GM06990 (cell line): ENCODE measurements at regions not wholly inside any gene's neighbourhood (a gene's known extent, or its start where the extent isn't known, plus 50 kb on each side); places are given as distances from the start of the nearest gene placed in this dataset.

ENCODE experiments used
- DNase-seq: peaks from one replicate; pipeline ENCODE4 v3.0.0-alpha.2; 2011; ENCODE audit not compliant: insufficient read length; ENCODE audit errors: extremely low read depth
- H3K27me3 ChIP-seq: replicated peaks from 2 replicates; pipeline ENCODE4 v1.6.0; 2011; ENCODE audit warnings: low read length; ENCODE audit not compliant: control insufficient read depth, insufficient read depth
- H3K36me3 ChIP-seq: 2 replicates; pipeline ENCODE4 v1.5.1; 2011; ENCODE audit warnings: low read length; ENCODE audit not compliant: control insufficient read depth, insufficient read depth
- H3K4me3 ChIP-seq: replicated peaks from 2 replicates; pipeline ENCODE4 v1.5.1; 2011; ENCODE audit warnings: low read depth, mild to moderate bottlenecking, control low read depth, low read length
- TF ChIP-seq, protein P1 (sequence below): IDR thresholded peaks from 2 replicates; pipeline ENCODE4 v1.5.1; 2011; ENCODE audit warnings: low read length, control low read depth, mild to moderate bottlenecking, inconsistent platforms; ENCODE audit not compliant: insufficient read depth, poor library complexity, severe bottlenecking

GRCh38 chr16:64047207-64047606 lies 1074.7 kb downstream of the CDH11 start:
- Histone ChIP-seq H3K27me3 (no peaks in the 10 kb centered on the region), H3K4me3 (no peak overlapping the region), H3K36me3 (no peaks in the 10 kb centered on the region)
- TF ChIP-seq, protein P1, sequence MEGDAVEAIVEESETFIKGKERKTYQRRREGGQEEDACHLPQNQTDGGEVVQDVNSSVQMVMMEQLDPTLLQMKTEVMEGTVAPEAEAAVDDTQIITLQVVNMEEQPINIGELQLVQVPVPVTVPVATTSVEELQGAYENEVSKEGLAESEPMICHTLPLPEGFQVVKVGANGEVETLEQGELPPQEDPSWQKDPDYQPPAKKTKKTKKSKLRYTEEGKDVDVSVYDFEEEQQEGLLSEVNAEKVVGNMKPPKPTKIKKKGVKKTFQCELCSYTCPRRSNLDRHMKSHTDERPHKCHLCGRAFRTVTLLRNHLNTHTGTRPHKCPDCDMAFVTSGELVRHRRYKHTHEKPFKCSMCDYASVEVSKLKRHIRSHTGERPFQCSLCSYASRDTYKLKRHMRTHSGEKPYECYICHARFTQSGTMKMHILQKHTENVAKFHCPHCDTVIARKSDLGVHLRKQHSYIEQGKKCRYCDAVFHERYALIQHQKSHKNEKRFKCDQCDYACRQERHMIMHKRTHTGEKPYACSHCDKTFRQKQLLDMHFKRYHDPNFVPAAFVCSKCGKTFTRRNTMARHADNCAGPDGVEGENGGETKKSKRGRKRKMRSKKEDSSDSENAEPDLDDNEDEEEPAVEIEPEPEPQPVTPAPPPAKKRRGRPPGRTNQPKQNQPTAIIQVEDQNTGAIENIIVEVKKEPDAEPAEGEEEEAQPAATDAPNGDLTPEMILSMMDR: no peak
- no peak for DNase-seq

DNA sequence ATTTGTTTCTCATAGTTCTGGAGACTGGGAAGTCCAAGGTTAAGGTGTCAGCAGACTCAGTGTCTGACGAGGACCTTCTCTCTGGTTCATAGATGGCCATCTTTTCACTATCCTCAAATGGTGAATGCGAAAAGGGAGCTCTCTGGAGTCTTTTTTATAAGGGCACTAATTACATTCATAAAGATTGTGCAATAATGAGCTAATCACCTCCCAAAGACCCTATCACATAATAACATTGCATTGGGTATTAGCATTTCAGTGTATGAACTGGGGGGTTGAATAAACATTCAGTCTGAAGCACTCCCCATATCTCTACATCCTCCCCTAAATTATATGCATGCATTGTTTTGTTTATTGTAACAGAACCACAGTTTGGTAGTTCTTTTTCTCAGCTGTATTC lies 1086.5 kb downstream of the CDH11 start:
- Histone ChIP-seq H3K4me3 (no peak overlapping the region), H3K36me3 (no peaks in the 10 kb centered on the region), H3K27me3 (no peaks in the 10 kb centered on the region)
- no peak for DNase-seq
- TF ChIP-seq, protein P1: no peak

DNA sequence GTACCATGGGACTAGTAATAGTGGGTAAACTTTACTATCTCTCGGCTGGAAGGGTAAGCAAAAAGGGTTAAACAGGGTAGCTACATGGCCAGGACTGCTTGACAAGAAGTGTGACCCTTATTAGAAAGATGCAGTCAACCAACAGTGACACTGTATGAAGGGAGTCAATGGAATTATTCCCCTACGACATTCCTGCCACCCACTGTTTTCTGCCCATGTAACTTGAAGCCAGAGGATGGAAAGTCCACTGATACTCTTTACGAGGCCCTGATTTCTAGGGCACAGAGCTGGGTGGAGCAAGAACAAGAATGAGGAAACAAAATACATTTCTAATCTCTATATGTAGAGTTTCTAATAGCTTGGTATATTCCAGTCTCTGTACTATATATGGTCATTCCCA lies 1102.5 kb downstream of the CDH11 start:
- H3K27me3 ChIP-seq: no peaks in the 10 kb centered on the region
- H3K36me3 ChIP-seq: no peaks in the 10 kb centered on the region
- DNase-seq: no peak
- H3K4me3 ChIP-seq: no peak overlapping the region
- TF ChIP-seq, protein P1: no peak

DNA sequence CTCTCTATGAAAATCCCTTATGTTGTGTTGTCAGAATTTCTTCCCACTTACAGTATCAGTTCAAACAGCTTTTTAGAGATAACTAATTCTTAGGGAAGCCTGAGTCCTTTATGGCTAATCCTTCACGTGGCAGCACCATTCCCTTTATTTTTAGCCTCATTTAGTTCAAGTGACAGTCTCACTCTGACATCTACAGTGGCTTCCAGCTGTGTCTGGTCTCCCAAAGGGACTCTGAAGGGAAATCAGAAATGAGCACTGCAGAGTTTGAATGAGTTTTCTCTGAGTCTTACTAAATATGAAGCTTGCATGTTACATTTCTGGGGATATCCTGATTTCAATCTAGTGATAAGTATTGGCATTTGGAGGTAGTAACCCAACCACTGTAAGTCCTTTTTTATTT lies 1104.1 kb downstream of the CDH11 start:
- H3K27me3 ChIP-seq: no peaks in the 10 kb centered on the region
- no peak overlapping the region for H3K4me3 ChIP-seq
- TF ChIP-seq, protein P1: no peak
- H3K36me3 ChIP-seq: no peaks in the 10 kb centered on the region
- no peak for DNase-seq

DNA sequence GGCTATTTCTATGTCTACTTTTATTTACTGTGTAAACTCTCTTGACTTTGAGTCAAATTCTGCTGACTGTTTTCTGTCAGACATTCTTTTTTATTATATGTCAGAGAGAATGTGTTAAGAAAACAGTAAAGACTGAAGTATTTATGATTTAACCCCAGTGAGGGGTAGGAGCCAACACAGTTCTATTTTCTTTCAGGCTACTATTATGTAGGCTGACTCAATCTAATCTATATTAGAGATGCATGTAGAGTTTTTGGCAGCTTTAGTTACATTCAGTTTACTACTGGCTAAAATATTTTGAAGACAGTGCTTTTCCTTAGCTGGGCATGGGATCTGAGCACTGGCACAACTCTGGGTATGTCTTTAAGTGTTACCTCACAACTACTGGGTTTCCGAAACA lies 1108.0 kb downstream of the CDH11 start:
- Histone ChIP-seq H3K4me3 (no peak overlapping the region), H3K27me3 (no peaks in the 10 kb centered on the region), H3K36me3 (no peaks in the 10 kb centered on the region)
- no peak for DNase-seq
- TF ChIP-seq, protein P1: no peak

DNA sequence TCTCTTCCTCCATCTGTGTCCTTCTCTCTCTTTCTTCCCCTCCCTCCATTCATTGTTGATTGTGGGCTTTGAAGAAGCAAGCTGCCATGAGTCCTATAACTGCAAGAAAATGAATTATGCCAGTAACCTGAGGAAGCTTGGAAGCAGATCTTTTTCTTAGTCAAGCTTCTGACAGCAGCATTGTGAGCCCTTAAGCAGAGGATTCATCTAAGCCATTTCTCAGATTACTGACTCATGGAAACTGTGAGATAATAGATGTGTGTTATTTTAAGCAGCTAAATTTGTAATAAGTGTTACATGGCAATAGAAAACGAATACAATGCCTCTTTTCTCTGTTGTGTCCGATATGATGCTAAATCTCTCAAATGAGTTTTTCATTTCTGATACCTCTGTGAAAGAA lies 1109.7 kb downstream of the CDH11 start:
- H3K27me3 ChIP-seq: no peaks in the 10 kb centered on the region
- H3K36me3 ChIP-seq: no peaks in the 10 kb centered on the region
- no peak for DNase-seq
- no peak overlapping the region for H3K4me3 ChIP-seq
- TF ChIP-seq, protein P1: no peak
